GDM1 (cell line): ENCODE measurements at regions not wholly inside any gene's neighbourhood (a gene's known extent, or its start where the extent isn't known, plus 50 kb on each side); places are given as distances from the start of the nearest gene placed in this dataset.
"Not testable (repeated sequence)": the region's sequence is repeated elsewhere in the genome, so short reads cannot be mapped to it uniquely, and the experiment has no call there.

Experiments used
- DNase-seq: peaks from one replicate; lab custom pipeline; 2025; lab: John Stamatoyannopoulos, UW

DNA sequence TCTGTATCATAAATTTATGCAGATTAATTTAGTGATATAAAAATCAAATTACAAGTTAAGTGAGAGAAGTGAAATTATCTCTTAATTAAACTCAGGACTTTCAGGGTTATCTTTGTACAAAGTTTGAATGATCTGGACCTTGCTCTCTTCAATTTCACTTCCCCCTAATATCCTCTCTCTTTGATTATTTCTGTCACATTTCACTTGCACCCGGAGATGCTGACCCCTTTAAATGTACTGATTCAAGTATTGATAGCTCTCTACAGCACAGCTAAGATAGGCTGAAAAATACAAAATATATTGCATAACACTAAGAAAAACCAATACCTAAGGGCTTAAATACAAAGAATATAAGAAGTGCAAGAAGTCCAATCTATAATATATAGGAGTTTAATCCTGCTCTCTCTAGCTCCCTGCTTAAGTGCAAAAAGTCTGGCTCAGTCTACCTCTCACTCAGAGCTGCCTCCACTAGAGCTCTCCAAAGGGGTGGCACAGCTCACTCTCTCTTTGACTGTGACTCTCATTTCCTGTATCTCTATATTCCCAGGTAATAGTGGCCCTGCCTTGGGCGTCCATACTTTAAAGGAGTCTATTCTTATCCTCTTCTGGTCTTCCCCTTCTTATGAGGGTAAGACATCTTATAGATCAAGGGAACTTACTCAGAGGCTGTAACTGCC is 588.4 kb downstream of the RFPL4B start:
- no peak for DNase-seq

DNA sequence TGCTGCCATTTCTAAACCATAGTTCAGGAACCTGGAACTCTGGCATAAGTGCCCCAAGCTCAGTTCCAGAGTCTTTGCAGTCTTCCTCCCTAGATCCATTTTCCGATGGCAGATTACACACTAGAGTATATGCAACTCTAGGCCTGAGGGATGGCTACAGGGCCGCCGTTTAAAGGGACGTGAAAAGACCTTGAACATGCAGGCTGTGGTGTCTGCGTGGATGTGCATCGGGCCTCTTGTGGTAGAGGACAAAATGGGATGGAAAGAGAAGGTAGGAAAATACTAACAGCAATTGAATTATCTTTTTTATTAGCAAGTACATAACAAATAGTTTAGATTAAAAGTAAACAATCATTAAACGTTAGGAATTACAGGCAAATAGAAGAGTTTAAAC is 588.9 kb downstream of the RFPL4B start:
- no peak for DNase-seq

DNA sequence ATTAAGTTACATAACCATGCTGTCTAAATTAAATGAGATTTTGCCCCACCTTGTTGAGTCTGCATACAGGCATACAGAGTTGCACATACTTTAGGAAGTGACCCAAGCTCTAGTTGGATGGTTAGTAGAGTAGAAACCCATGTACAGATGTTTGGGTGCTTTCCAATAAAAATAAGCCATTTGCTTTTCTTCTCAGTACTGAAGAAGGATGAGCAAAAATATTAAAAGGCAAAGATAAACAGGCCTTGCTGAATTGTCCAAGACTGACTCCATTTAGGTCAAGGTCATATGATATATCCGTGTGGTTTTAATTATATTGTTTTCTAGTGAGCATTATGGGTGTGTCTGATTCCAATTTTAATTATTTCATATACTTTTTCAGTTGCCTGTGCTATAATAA is 589.4 kb downstream of the RFPL4B start:
- no peak for DNase-seq

DNA sequence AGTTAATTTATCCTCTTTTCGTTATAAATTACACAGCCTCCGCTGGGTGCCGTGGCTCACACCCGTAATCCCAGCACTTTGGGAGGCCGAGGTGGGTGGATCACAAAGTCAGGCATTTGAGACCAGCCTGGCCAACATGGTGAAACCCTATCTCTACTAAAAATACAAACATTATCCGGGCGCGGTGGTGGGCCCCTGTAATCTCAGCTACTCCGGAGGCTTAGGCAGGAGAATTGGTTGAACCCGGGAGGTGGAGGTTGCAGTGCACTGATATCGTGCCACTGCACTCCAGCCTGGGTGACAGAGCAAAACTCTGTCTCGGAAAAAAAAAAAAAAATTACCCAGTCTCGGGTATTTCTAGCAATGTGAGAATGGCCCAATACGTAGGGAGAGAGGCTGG is 590.6 kb downstream of the RFPL4B start:
- not testable (repeated sequence) for DNase-seq

DNA sequence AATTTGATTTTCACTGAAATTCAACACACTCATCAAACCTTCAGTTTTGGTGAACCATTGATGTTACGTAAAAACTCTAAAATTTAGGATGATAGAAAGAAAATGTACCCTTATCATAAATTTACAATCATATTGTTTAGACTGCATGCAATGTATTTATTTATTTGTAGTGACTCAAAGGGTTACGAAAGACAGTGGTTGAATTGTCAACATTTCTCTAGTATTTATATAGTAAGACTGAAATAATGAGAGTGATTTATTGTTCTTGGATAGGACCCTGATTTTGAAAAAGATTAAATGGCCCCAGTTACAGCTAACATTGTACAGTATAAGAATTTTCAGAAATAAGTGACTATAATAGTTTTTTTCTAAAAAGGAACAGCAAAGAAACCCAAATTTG is 591.5 kb downstream of the RFPL4B start:
- no peak for DNase-seq

DNA sequence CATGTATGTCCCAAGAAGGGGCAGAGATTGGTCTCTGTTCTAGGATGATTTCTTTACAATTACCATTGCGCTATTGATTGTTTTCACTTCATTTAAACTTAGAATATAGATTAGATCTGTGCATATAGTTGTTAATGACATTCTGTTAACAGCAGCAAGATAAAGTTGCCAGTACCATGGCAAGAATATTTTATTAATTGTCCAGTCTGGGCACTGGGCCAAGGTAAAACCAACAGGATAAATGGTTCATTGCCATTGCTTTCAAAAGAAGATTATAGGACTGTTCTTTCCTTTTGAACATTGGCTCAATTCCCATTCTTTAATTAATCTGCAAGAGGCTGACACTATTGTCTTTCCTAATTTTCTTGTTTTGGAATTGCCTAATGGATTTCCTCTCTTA is 592.4 kb downstream of the RFPL4B start:
- DNase-seq, result no peak

DNA sequence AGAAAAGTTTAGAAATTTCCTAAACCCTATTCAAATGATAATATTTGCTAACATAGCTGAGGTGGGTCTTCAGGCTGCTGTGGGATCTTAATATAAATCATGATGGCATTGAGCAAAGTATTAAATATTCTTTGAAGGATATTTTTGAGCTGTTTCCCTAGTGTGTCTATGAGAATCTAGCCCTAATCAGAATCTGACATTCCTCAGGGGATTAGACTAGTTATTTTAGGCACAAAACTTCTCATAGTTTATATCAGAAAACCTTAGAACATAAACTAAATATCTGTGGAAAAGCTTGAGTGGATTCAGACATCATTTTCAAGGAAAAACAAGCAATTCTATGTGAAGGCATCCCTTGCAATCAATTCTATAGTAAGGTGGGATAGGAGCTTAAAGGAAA is 594.5 kb downstream of the RFPL4B start:
- DNase-seq, result no peak

DNA sequence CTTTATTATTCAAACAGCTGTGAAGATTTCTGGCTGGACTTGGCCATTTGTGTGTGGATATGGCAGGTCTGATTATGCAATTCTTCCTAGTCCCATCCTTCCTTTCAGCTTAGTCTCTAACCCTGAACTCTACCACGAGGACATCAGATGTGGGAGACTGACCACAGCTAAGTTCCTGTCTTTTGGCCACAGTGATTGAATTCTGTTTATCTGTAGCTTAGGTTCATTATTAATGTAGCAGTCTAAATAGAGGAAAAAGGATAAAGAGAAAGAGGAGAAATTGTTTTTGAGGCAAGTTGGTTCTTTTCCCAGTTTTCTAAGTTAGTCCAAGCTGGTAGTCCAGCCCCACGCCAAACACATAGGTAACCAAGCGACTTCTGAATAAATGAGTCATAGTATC is 598.9 kb downstream of the RFPL4B start:
- no peak for DNase-seq

DNA sequence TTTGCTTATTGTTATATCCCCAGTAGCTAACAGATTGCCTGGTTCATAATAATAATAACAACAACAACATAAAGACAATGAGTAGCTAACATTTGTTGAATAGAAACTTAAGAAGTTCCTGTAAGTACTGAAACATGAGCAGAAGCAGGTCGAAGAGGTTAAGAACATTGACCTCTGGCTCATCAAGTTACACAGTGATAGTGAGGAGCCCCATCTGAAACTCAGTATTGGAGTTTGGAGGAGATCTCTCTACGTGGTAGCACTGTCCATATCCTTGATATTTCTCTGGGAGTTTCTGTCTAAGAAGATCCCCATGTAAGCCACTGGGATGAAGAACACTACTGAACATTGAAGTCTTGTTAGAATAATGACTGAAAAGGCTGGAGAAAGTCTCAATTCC is 600.4 kb downstream of the RFPL4B start:
- no peak for DNase-seq

DNA sequence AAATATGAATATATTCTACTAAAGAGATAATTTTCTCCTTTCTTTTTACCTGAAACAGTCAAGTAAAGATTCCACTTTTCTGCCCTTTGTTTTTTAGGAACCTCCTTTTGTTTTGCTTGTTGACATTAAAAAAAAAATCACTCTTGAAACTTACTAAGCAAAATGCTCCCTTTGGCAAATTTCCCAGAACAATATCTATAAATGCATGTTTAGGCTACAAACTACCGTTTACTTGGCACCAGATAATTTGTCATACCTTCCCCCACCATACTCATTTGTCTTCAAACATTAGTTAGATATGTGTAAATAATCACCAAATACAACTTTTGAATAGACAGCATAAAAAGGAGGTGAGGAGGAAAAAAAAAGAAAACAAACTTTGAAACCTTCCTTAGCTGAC is 604.7 kb downstream of the RFPL4B start:
- no peak for DNase-seq

DNA sequence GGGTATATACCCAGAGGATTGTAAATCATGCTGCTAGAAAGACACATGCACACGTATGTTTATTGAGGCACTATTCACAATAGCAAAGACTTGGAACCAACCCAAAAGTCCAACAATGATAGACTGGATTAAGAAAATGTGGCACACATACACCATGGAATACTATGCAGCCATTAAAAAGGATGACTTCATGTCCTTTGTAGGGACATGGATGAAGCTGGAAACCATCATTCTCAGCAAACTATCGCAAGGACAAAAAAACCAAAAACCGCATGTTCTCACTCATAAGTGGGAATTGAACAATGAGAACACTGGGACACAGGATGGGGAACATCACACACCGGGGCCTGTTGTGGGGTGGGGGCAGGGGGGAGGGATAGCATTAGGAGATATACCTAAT is 608.6 kb downstream of the RFPL4B start:
- not testable (repeated sequence) for DNase-seq

DNA sequence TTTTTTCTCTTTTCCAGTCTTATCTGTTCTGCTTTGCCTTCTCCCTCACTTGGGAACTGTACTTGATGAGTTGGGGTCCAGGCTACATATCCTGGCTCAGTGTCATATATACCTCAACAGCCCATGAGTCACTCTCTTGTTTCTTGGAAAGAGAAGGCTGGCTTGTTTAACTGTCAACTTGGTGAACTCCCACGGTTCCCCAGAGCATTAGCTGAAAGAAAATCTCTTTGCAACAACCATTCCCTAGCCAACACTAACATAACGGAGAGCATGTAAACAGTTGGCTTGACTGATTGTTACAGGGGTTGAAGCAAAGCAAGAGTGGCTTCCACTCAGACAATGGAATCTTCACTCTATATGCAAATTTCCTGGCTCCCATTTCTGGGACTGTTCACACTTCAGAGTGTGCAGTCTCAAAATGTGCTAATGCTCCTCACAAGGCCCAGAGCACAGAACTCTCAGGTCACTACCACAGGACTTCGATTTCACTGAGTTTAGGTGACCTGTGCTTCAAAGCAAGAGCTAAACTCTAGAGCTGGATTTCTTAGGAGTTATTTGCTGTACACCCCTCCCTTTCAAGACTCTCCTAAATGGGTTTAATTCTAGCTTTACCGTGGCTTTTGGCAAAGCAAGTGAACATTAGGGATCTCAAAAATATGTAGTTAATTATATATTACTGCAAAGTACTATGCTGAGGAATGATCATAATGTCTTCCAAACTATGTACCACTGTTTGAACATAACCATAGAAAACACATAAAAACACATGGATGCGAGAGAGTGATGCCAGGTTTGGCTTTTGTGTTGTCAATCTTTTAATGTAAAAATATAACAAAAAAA is 609.8 kb downstream of the RFPL4B start:
- DNase-seq, result no peak

DNA sequence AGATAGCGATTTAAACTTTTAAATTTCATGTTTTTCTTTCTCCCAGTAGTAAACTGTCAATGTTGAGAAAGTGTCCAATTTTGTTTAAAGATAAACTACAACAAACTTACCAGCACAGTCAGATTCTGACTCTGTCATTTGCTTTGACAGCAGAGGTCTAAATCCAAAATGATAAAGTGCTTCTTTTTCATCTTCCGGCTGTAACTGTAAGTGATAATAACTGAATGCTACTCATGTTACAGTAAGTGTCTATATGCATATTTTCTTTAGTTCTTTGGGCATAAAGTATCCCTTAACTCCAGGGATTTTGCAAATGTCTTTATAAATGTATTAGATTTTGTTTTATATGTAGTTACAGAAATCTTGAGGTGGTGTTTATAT is 610.4 kb downstream of the RFPL4B start:
- no peak for DNase-seq

DNA sequence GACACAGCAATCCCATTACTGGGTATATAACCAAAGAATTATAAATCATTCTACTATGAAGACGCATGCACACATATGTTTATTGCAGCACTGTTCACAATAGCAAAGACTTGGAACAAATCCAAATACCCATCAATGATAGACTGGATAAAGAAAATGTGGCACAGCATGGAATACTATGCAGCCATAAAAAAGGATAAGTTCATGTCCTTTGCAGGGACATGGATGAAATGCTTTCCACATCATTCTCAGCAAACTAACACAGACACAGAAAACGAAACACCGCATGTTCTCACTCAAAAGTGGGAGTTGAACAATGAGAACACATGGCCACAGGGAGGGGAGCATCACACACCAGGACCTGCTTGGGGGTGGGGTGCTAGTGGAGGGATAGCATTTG is 613.0 kb downstream of the RFPL4B start:
- DNase-seq, result not testable (repeated sequence)

DNA sequence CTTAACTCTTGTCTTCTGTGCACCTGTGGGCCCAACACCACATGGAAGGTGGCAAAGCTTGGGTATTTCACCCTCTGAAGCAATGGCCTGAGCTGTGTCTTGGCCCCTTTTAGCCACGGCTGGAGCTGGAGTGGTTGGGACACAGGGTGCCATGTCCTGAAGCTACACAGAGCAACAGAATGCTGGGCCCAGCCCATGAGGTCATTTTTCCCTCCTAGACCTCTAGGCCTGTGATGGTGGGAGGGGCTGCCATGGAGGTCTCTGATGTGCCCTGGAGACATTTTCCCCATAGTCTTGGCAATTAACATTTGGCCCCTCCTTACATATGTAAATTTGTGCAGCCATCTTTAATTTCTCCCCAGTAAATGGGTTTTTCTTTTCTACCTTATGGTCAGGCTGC is 620.8 kb downstream of the RFPL4B start:
- DNase-seq, result no peak

DNA sequence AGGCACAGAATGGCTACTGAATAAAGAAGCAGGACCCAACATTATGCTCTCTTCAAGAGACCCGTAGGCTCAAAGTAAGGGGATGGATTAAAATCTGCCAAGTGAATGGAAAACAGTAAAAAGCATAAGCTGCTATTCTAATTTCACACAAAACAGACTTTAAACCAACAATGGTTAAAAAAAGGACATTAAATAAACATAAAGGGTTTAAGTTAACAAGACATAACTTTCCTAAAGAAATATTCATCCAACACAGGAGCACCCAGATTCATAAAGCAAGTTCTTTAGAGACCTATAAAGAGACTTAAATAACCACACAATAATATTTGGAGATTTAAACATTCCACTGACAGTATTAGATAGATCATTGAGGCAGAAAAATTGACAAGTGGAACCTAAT is 624.5 kb downstream of the RFPL4B start:
- DNase-seq, result no peak

DNA sequence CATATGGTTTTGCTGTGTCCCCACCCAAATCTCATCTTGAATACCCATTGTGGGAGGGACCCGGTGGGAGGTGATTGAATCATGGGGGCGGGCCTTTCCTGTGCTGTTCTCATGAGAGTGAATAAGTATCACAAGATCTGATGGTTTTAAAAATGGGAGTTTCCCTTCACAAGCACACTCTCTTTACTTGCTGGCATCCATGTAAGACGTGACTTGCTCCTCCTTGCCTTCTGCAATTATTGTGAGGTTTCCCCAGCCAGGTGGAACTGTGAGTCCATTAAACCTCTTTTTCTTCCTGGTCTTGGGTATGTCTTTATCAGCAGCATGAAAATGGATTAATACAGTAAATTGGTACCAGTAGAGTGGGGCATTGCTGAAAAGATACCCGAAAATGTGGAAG is 627.8 kb downstream of the RFPL4B start:
- not testable (repeated sequence) for DNase-seq

DNA sequence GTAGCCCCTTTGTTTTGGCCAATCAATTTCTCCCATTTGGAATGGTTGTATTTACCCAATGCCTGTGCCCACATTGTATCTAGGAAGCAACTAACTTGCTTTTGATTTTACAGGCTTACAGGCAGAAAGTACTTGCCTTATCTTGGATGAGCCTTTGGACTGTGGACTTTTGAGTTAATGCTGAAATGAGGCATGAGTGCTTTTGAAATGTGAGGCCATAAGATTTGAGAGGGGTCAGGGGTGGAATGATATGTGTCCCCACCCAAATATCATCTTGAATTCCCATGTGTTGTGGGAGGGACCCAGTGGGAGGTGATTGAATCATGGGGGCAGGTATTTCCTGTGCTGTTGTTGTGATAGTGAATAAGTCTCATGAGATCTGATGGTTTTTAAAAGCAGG is 629.4 kb downstream of the RFPL4B start:
- DNase-seq, result not testable (repeated sequence)

DNA sequence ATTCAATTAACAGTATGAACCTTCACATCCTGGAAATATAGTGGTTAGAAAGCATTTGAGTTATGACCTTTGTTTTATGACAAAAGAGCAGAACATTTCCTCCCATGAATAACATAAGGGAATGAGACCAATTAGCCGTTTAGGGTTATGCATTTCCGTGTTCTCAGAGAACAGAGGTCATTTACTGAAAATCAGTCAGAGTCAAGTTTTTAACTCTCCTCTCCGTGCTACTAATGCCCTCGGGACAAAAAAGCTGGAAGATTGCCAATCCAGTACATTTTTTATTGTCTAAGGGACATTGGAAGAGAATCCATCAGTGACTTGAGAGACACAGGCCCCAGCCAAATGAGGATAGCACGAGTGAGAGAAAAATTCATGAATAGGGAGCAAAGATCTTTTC is 632.7 kb downstream of the RFPL4B start:
- DNase-seq, result no peak

DNA sequence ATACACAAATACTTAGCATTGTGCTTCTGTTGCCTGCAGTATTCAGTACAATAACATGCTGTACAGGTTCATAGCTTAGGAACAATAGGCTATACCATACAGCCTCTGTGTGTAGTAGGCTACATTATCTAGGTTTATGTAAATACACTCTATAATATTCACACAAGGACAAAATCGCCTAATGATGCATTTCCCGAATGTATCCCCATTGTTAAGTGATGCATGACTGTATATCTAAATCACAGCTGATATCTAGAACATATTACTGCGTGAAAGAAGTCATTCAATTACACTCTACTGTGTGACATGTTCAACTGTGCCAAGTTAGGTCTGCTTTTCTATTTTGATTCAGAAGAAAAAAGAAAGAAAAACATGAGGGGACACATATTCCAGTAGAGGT is 633.5 kb downstream of the RFPL4B start:
- DNase-seq, result no peak

DNA sequence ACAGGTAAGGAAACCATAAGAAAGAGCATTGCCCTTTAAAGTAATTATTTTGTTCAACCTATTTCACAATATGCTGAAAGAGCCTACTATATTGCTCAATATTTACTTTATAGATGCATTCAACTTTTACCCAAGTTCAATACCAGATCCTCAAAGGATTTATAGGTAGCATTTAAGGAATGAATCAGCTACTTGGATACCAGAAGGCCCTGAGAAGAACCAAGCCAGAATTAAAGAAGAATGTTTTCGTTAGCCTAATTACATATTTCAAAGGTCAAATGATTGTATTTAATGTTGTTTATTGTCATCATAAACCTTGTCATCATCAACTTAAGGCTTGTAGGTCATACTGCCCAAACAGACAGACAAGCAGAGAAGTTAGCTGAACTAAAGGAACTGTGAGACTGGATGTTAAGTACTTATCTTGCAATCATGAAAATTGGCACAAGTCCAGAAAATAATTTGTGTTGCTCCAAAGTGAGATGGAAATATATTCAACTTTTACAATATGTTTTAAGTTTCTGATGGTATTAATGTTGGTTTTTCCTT is 636.7 kb downstream of the RFPL4B start:
- no peak for DNase-seq

DNA sequence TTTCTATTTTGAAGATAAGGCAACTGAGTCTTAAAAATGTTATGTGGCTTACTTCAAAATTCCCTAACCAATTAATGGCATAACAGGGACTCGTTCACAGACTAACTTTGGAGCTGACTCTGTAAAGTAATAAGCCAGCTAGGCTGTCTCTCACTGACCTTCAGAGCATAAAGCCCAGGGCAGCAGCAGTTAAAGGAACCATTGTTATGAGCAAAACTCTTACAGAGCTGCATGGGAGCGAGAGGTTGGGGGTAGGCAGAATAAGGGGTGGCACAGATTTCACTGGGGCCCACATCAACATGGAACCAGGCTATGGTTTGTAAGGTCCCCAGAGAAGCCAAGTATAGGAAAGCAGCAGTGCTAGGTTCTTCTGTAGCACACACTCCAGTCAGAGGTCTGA is 637.8 kb downstream of the RFPL4B start:
- DNase-seq, result no peak

DNA sequence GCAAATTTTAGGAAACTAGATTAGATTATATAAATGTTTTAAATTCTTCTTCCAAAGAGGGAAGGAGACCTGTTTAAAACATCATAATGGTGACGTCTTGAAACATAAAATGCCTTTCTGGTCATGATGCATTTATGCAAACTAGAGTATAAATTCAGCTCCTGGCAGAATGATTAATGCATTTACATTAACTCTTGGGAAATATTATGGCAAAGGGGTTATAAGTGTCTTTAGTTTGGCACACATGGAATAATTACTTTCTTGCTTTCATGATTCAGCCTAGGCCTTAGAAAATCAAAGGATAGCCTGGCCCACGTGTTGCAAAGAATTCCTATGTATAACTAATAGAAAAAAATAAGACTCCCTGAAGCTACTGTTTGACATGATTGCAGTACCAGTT is 639.2 kb downstream of the RFPL4B start:
- DNase-seq, result no peak

DNA sequence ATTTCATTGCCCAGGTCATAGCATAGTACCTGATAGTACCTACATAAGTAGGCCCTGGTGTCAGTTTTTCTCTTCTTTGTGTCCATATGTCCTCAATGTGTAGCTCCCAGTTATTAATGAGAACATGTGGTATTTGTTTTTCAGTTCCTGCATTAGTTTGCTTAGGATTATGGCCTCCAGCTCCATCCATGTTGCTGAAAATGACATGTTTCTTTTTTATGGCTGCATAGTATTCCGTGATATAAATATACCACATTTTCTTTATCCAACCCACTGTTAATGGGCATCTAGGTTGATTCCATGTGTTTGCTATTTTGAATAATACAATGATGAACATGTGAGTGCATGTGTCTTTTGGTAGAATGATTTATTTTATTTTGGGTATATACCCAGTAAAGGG is 641.6 kb downstream of the RFPL4B start:
- no peak for DNase-seq
